PC-9 (cell line): ENCODE measurements at regions not wholly inside any gene's neighbourhood (a gene's known extent, or its start where the extent isn't known, plus 50 kb on each side); places are given as distances from the start of the nearest gene placed in this dataset.

Experiments used
- CTCF ChIP-seq: fragments of 200-600 bp; sonication (generic); conservative IDR thresholded peaks from 2 replicates; pipeline ENCODE4 v1.6.1; 2017; ENCODE audit warnings: mixed run types, antibody characterized with exemption, mild to moderate bottlenecking, moderate library complexity
- EZH2 ChIP-seq: fragments of 200-600 bp; sonication (generic); IDR thresholded peaks from 2 replicates; pipeline ENCODE4 v1.8.0; 2017; ENCODE audit warnings: antibody characterized with exemption, low read depth

DNA sequence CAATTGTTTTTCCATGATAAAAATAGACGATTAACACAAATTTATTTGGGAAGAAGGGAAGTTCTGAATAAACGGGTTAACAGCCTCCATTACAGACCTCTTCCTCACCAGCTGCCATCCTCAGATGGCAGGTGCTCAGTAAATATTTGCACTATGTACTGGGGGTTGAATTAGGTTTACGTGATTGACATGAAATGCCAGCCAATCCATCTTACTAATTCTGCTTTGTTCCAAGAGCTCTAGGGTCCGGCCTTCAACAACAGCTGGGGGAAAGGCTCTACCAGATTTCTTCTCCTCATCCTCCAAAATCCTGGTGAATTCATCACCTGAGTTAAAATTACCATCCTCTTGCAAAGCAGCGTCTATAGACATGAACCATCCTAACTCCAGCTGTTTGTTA, 104.6 kb downstream of the MTX3 start:
- no peak for TF ChIP-seq CTCF
- no peak for TF ChIP-seq EZH2
